Tibial nerve (tissue), 4 donors: ENCODE measurements at regions not wholly inside any gene's neighbourhood (a gene's known extent, or its start where the extent isn't known, plus 50 kb on each side); places are given as distances from the start of the nearest gene placed in this dataset.

ENCODE experiments used
- DNase-seq, 2 donors: peaks; one replicate each; pipeline ENCODE4 v3.0.0-alpha.2; 2019; ENCODE audit warnings: low spot score in 2 of 2
- H3K27ac ChIP-seq, 4 donors: fragments of 200-600 bp; sonication (generic) in 3 of 4; one replicate each; pipeline ENCODE4 v1.5.1; 2017 to 2019; ENCODE audit warnings: mild to moderate bottlenecking in 1 of 4
- H3K27me3 ChIP-seq, 2 donors: fragments of 200-600 bp; sonication (generic) in 1 of 2; one replicate each; pipeline versions ENCODE4 v1.5.1 to v1.6.0; 2017 to 2019
- H3K36me3 ChIP-seq, 3 donors: fragments of 200-600 bp; sonication (generic); one replicate each; pipeline ENCODE4 v1.5.1; 2018 to 2019
- H3K4me1 ChIP-seq, 4 donors: fragments of 200-600 bp; sonication (generic) in 3 of 4; one replicate each; pipeline ENCODE4 v1.5.1; 2017 to 2019
- H3K4me3 ChIP-seq, 4 donors: fragments of 200-600 bp; sonication (generic) in 3 of 4; one replicate each; pipeline ENCODE4 v1.5.1; 2017 to 2019; ENCODE audit warnings: mild to moderate bottlenecking in 1 of 4, moderate library complexity in 1 of 4
- H3K9me3 ChIP-seq, 4 donors: fragments of 200-600 bp; sonication (generic) in 3 of 4; one replicate each; pipeline ENCODE4 v1.5.1; 2017 to 2019
- CTCF ChIP-seq, 5 experiments: fragments of 200-600 bp in 3 of 5; fragments of 450-650 bp in 2 of 5; sonication (generic) in 3 of 5; IDR thresholded peaks; one replicate each; pipeline ENCODE4 v1.5.1; 2016 to 2019; ENCODE audit warnings: antibody characterized with exemption in 5 of 5, mild to moderate bottlenecking in 3 of 5, moderate library complexity in 2 of 5
- EP300 ChIP-seq, 2 donors: sonication (generic); formaldehyde crosslinking; IDR thresholded peaks; one replicate each; pipeline ENCODE4 v1.6.1; 2017; ENCODE audit warnings: antibody characterized with exemption in 2 of 2, mild to moderate bottlenecking in 1 of 2
- POLR2A ChIP-seq, 2 donors: fragments of 450-650 bp; IDR thresholded peaks; one replicate each; pipeline ENCODE4 v1.6.1; 2017; ENCODE audit warnings: antibody characterized with exemption in 2 of 2, mild to moderate bottlenecking in 2 of 2, moderate library complexity in 2 of 2
- WGBS, 2 donors: methylation state at CpG; one replicate each; pipeline ENCODE4 v1.1.5; 2018; 5-methylcytosine and 5-hydroxymethylcytosine counted together

- H3K9me3 ChIP-seq, result no peaks in the 10 kb centered on the region
- H3K4me1 ChIP-seq, result no peaks in the 10 kb centered on the region
- no peak for DNase-seq
- WGBS, 2 donors, result 92 to 96% methylated on average over 7 of the region's 7 CpGs
- H3K36me3 ChIP-seq, result no peaks in the 10 kb centered on the region
- H3K27me3 ChIP-seq, result no peaks in the 10 kb centered on the region
- H3K27ac ChIP-seq, result no peak overlapping the region
- TF ChIP-seq CTCF (IDR thresholded peaks at IDR 0.05), result no peak
- no peak for TF ChIP-seq POLR2A (IDR thresholded peaks at IDR 0.05)
- no peak for TF ChIP-seq EP300 (IDR thresholded peaks at IDR 0.05)
- no peak overlapping the region for H3K4me3 ChIP-seq
Measured at GRCh38 chr2:15771124-15771523, 169.2 kb upstream of the MYCN start.

GRCh38 chr2:15772086-15772595 lies 168.2 kb upstream of the MYCN start:
- 78 to 80% methylated on average over 10 of the region's 10 CpGs for WGBS, 2 donors
- no peak overlapping the region for H3K4me3 ChIP-seq
- H3K27ac ChIP-seq, result no peak overlapping the region
- TF ChIP-seq EP300 (IDR thresholded peaks at IDR 0.05) (no peak), POLR2A (IDR thresholded peaks at IDR 0.05) (no peak), CTCF (IDR thresholded peaks at IDR 0.05) (no peak)
- H3K27me3 ChIP-seq, result no peaks in the 10 kb centered on the region
- no peak for DNase-seq
- H3K4me1 ChIP-seq, result no peaks in the 10 kb centered on the region
- H3K36me3 ChIP-seq, result no peaks in the 10 kb centered on the region
- H3K9me3 ChIP-seq, result no peaks in the 10 kb centered on the region

- H3K36me3 ChIP-seq, result no peaks in the 10 kb centered on the region
- H3K4me1 ChIP-seq, result no peaks in the 10 kb centered on the region
- H3K4me3 ChIP-seq, result no peak overlapping the region
- no peaks in the 10 kb centered on the region for H3K27me3 ChIP-seq
- DNase-seq, result no peak
- H3K9me3 ChIP-seq, result no peaks in the 10 kb centered on the region
- no peak overlapping the region for H3K27ac ChIP-seq
- WGBS, 2 donors, result 74 to 81% methylated on average over 5 of the region's 5 CpGs
- TF ChIP-seq EP300 (IDR thresholded peaks at IDR 0.05) (no peak), CTCF (IDR thresholded peaks at IDR 0.05) (no peak), POLR2A (IDR thresholded peaks at IDR 0.05) (no peak)
Measured at GRCh38 chr2:15772681-15773080, 167.7 kb upstream of the MYCN start.

GRCh38 chr2:15773204-15773603 lies 167.1 kb upstream of the MYCN start:
- H3K4me3 ChIP-seq, result no peak overlapping the region
- DNase-seq, result no peak
- H3K27me3 ChIP-seq, result no peaks in the 10 kb centered on the region
- no peaks in the 10 kb centered on the region for H3K9me3 ChIP-seq
- no peak overlapping the region for H3K27ac ChIP-seq
- no peak for TF ChIP-seq EP300 (IDR thresholded peaks at IDR 0.05)
- TF ChIP-seq POLR2A (IDR thresholded peaks at IDR 0.05), result no peak
- no peak for TF ChIP-seq CTCF (IDR thresholded peaks at IDR 0.05)
- no peaks in the 10 kb centered on the region for H3K4me1 ChIP-seq
- WGBS, 2 donors, result 91 to 96% methylated on average over 8 of the region's 8 CpGs
- H3K36me3 ChIP-seq, result no peaks in the 10 kb centered on the region

GRCh38 chr2:15773846-15774245 lies 166.5 kb upstream of the MYCN start:
- Histone ChIP-seq H3K36me3 (no peaks in the 10 kb centered on the region), H3K4me3 (no peak overlapping the region), H3K9me3 (no peaks in the 10 kb centered on the region), H3K27ac (no peak overlapping the region), H3K27me3 (no peaks in the 10 kb centered on the region), H3K4me1 (no peaks in the 10 kb centered on the region)
- DNase-seq, result no peak
- no peak for TF ChIP-seq CTCF (IDR thresholded peaks at IDR 0.05)
- 87 to 95% methylated on average over 5 of the region's 5 CpGs for WGBS, 2 donors
